GM21723 (cell line): ENCODE measurements at regions not wholly inside any gene's neighbourhood (a gene's known extent, or its start where the extent isn't known, plus 50 kb on each side); places are given as distances from the start of the nearest gene placed in this dataset.
"Not testable (repeated sequence)": the region's sequence is repeated elsewhere in the genome, so short reads cannot be mapped to it uniquely, and the experiment has no call there.

Experiments
- ATAC-seq: cut with Tn5 transposase; IDR thresholded peaks from one replicate; pipeline ENCODE4 v1.9.1; 2021; ENCODE audit warnings: mild to moderate bottlenecking, moderate library complexity; ENCODE audit not compliant: unreplicated experiment

- not testable (repeated sequence) for ATAC-seq
These were observed 91.0 kb upstream of the SPDYE9 start for GRCh38 chr7:73176813-73177212.

- ATAC-seq = not testable (repeated sequence)
These were observed 89.5 kb upstream of the SPDYE9 start for GRCh38 chr7:73175322-73175721.

GRCh38 chr7:73170902-73171301 is 85.1 kb upstream of the SPDYE9 start:
- ATAC-seq = not testable (repeated sequence)

GRCh38 chr7:73170415-73170814 is 84.6 kb upstream of the SPDYE9 start:
- ATAC-seq = not testable (repeated sequence)

- ATAC-seq = not testable (repeated sequence)
These were observed 80.3 kb upstream of the SPDYE9 start for GRCh38 chr7:73166152-73166551.

GRCh38 chr7:73162680-73163079 is 76.8 kb upstream of the SPDYE9 start:
- ATAC-seq = not testable (repeated sequence)

GRCh38 chr7:73161727-73162126 is 75.9 kb upstream of the SPDYE9 start:
- ATAC-seq = not testable (repeated sequence)

- not testable (repeated sequence) for ATAC-seq
These were observed 71.4 kb upstream of the SPDYE9 start for GRCh38 chr7:73157169-73157661.

- not testable (repeated sequence) for ATAC-seq
These were observed 70.8 kb upstream of the SPDYE9 start for GRCh38 chr7:73156510-73157168.

GRCh38 chr7:73154586-73155038 is 68.8 kb upstream of the SPDYE9 start:
- ATAC-seq = peak; percentile 86

GRCh38 chr7:73153921-73154585 is 68.2 kb upstream of the SPDYE9 start:
- not testable (repeated sequence) for ATAC-seq

- not testable (repeated sequence) for ATAC-seq
These were observed 62.7 kb upstream of the SPDYE9 start for GRCh38 chr7:73148570-73148969.

- not testable (repeated sequence) for ATAC-seq
These were observed 61.8 kb upstream of the SPDYE9 start for GRCh38 chr7:73147681-73148080.

GRCh38 chr7:73143993-73144392 is 58.2 kb upstream of the SPDYE9 start:
- not testable (repeated sequence) for ATAC-seq

GRCh38 chr7:73137922-73138321 is 52.1 kb upstream of the SPDYE9 start:
- not testable (repeated sequence) for ATAC-seq
